Skeletal muscle tissue (tissue), 3 donors: ENCODE measurements at regions not wholly inside any gene's neighbourhood (a gene's known extent, or its start where the extent isn't known, plus 50 kb on each side); places are given as distances from the start of the nearest gene placed in this dataset.

Experiments
- H3K27ac ChIP-seq: one replicate; pipeline ENCODE4 v1.7.0; 2013; ENCODE audit warnings: mild to moderate bottlenecking, low read depth, low read length, inconsistent platforms
- H3K27me3 ChIP-seq, 3 donors: one replicate each; pipeline ENCODE4 v1.7.0; 2013; ENCODE audit warnings: low read length in 3 of 3; ENCODE audit not compliant: control insufficient read depth in 3 of 3, insufficient read depth in 3 of 3
- H3K36me3 ChIP-seq, 3 donors: one replicate each; pipeline ENCODE4 v1.7.0; 2013; ENCODE audit warnings: low read length in 3 of 3; ENCODE audit not compliant: control insufficient read depth in 3 of 3, insufficient read depth in 3 of 3
- H3K4me1 ChIP-seq, 3 donors: one replicate each; pipeline ENCODE4 v1.7.0; 2013; ENCODE audit warnings: low read length in 3 of 3, mild to moderate bottlenecking in 3 of 3; ENCODE audit not compliant: control insufficient read depth in 3 of 3, insufficient read depth in 3 of 3
- H3K4me3 ChIP-seq, 3 donors: one replicate each; pipeline ENCODE4 v1.7.0; 2013; ENCODE audit warnings: low read length in 3 of 3
- H3K9ac ChIP-seq, 3 donors: one replicate each; pipeline ENCODE4 v1.7.0; 2013; ENCODE audit warnings: low read length in 3 of 3, mild to moderate bottlenecking in 3 of 3, moderate library complexity in 2 of 3, low read depth in 1 of 3
- H3K9me3 ChIP-seq, 3 donors: one replicate each; pipeline ENCODE4 v1.7.0; 2013; ENCODE audit warnings: low read length in 3 of 3; ENCODE audit not compliant: control insufficient read depth in 3 of 3
- donor health status: Osteomylitis.

DNA sequence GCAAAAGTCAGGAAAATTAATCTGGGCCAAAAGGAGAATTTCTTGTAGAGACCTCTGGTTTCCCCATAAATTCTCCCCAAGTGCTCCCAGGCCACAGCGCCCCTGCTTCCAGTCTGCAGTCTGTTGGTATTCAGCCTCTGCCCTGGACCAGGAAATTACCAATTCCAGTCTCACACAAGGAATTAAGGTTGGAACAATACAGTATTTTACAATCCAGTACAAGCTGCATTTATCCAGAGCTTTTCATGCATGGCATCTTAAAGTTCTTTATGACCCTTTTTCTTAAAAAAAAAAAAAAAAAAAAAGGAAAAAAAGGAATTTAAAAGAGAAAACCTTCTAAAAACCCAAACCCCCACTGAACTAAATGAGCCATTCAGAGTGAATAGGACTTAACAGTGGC lies 139.6 kb upstream of the RANBP3L start:
- H3K36me3 ChIP-seq, result no peaks in the 10 kb centered on the region
- no peaks in the 10 kb centered on the region for H3K9me3 ChIP-seq
- no peak overlapping the region for H3K4me3 ChIP-seq
- peaks cover 0 to 3% (median 0%) of the 10 kb centered on the region in 3 donors for H3K27me3 ChIP-seq
- H3K9ac ChIP-seq, result no peak overlapping the region
- no peak overlapping the region for H3K27ac ChIP-seq
- no peaks in the 10 kb centered on the region for H3K4me1 ChIP-seq

DNA sequence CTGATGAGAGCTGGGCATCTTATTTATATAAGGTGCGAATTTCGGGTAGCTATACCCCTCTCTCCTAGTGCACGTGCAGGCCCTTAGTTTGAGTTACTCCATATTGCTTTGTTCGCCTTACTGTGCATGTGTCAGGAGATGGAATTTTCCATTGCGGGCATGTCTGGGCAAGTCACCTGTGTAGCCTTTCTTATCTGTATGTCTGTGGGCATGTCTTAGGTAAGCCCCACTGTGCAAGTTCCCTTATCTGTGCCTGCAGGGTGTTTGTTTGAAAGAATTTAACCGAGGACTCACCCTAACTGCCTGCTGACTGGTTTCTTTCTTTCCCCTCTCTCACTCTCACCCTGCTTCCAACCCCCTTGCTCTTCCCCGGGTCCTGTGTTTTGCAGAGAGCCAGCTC lies 140.7 kb upstream of the RANBP3L start:
- H3K27ac ChIP-seq, result no peak overlapping the region
- no peaks in the 10 kb centered on the region for H3K4me1 ChIP-seq
- H3K4me3 ChIP-seq, result no peak overlapping the region
- no peaks in the 10 kb centered on the region for H3K9me3 ChIP-seq
- H3K27me3 ChIP-seq, result peaks cover 0 to 3% (median 0%) of the 10 kb centered on the region in 3 donors
- no peak overlapping the region for H3K9ac ChIP-seq
- no peaks in the 10 kb centered on the region for H3K36me3 ChIP-seq

DNA sequence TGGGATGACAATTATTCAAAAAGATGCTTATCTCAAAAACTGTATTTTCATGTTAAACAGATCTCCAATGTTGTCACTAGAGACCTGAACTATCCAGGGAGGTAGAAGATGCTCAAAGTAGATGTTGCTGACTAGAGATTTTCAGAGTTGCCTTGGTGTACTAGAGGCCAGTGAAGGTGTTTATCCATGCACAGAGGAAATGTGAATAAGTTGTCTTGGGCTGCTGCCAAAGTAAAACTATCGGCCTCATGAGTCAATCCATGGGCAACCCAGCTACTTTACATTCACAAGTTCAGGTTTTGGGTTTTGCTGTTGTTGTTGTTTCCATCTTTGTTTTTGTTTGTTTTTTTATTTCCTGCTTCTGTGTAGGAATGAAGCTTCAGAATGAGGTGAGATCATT lies 141.1 kb upstream of the RANBP3L start:
- Histone ChIP-seq H3K9ac (no peak overlapping the region), H3K36me3 (no peaks in the 10 kb centered on the region), H3K4me1 (no peaks in the 10 kb centered on the region), H3K27ac (no peak overlapping the region), H3K9me3 (no peaks in the 10 kb centered on the region), H3K4me3 (no peak overlapping the region), H3K27me3 (peaks cover 0 to 3% (median 0%) of the 10 kb centered on the region in 3 donors)

DNA sequence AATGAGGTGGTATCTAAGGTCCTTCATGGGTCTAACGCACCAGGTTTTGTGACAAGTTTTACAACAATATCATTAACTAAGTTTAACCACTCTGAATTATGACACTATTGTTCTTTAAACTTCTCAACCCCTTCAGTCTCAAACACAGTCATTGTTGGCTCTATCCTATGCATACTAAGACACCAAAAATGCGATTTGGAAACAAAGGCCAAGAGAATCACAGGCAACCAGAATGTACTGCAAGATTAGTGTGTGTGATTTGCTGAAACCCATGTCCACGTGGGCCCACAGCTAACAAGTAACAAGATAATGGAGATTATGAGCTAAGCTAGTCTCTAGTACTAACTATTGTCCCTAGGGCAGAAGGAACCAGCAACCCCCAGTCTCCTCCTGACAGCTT lies 142.2 kb upstream of the RANBP3L start:
- peaks cover 0 to 3% (median 0%) of the 10 kb centered on the region in 3 donors for H3K27me3 ChIP-seq
- no peak overlapping the region for H3K9ac ChIP-seq
- no peaks in the 10 kb centered on the region for H3K4me1 ChIP-seq
- H3K4me3 ChIP-seq, result no peak overlapping the region
- no peak overlapping the region for H3K27ac ChIP-seq
- no peaks in the 10 kb centered on the region for H3K9me3 ChIP-seq
- no peaks in the 10 kb centered on the region for H3K36me3 ChIP-seq

DNA sequence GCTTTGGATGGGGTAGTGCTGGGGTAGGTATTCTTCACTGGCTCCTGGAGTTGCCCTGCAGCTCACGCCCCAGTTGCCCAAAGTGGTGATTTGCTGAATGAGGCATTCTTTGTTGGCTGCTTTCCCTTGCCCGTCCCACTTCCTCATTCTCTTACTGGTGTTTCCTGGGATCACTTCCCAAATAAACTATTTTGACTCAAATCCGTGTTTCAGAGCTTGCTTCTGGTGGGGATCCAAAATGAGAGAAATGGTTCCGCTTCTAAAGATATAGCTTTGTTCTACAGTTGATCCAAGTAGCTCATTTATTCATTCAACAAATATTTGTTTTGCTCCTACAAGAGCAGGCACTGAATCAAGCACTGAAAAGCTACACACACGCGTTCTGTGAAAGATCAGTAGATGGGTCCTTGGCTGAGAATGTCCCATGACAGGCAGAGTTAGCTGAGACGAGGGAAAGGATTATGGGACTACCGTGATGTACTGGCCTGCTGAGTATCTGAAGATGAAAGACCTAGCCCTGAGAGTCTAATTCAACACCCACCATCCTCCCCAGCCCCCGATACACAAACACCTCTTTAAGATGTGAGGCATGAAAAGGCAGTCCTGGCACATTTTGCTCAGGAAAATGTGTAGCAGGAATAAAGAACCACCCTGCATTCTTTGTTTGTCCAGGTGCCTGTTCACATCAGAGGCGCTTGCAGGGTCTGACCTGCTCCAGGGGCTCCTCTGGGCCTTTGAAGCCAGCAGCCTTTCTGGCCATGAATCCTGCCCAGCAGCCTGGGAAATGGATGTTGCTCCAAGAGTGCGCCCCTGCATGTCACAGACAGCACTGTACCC lies 143.1 kb upstream of the RANBP3L start:
- Histone ChIP-seq H3K36me3 (no peaks in the 10 kb centered on the region), H3K9ac (no peak overlapping the region), H3K9me3 (no peaks in the 10 kb centered on the region), H3K4me3 (no peak overlapping the region), H3K27ac (no peak overlapping the region), H3K4me1 (no peaks in the 10 kb centered on the region), H3K27me3 (peaks cover 0 to 3% (median 0%) of the 10 kb centered on the region in 3 donors)

DNA sequence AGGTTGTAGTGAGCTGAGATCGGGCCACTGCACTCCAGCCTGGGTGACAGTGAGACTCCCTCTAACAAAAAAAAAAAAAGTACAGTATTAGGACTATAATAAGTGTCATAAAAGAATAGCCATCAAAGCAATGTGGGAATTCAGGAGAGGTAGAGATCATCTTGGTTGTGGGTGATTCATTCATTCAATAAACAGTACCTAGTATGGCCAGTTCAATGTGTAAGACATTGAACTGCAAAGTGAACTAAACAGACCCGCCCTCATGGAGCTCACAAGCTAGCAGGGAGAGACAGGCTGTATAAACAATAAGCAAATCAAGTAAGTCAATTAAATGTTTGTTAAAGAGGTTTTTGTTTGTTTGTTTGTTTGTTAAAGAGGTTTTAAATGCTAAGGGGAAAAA lies 146.1 kb upstream of the RANBP3L start:
- Histone ChIP-seq H3K27ac (no peak overlapping the region), H3K36me3 (no peaks in the 10 kb centered on the region), H3K9ac (no peak overlapping the region), H3K4me3 (no peak overlapping the region), H3K4me1 (no peaks in the 10 kb centered on the region), H3K27me3 (peaks cover 0 to 3% (median 0%) of the 10 kb centered on the region in 3 donors), H3K9me3 (no peaks in the 10 kb centered on the region)

DNA sequence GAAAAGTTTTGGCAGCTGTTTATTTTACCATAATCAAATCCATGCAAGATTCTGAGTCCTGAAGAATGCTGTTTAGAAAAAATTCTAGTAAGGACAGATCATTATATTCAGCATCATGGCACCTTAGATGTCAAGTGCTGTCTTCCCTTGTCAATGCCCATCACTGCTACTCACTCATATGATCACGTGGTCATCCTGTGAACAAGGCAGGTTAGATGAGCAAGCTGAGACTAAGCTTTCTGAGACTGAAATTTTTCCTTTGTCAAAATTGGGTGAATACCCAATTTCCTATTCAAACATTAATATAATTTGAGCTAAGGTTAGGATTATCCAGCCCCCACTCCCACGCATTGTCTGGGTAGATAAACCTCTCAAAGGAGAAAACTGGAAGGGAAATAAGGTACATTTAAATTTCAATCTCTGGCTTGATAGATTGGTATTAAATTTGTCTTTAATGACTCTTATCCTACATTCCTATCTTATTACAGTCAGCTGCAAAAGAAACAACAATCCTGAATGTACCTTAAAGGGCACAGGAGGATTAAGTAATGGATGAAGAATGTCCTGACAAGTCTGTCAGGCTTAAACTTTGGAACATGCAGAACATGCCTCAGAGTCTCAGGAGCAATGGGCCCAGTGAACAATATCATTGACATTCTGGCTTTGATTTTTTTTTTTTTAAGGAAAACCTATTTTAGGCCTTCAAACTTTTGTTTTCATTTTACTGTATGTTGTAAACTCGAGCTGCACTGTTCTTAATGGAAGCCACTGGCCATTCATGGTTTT lies 148.7 kb upstream of the RANBP3L start:
- H3K9me3 ChIP-seq, result no peaks in the 10 kb centered on the region
- no peak overlapping the region for H3K4me3 ChIP-seq
- H3K27me3 ChIP-seq, result no peaks in the 10 kb centered on the region
- H3K27ac ChIP-seq, result no peak overlapping the region
- H3K36me3 ChIP-seq, result no peaks in the 10 kb centered on the region
- H3K4me1 ChIP-seq, result no peaks in the 10 kb centered on the region
- H3K9ac ChIP-seq, result no peak overlapping the region

DNA sequence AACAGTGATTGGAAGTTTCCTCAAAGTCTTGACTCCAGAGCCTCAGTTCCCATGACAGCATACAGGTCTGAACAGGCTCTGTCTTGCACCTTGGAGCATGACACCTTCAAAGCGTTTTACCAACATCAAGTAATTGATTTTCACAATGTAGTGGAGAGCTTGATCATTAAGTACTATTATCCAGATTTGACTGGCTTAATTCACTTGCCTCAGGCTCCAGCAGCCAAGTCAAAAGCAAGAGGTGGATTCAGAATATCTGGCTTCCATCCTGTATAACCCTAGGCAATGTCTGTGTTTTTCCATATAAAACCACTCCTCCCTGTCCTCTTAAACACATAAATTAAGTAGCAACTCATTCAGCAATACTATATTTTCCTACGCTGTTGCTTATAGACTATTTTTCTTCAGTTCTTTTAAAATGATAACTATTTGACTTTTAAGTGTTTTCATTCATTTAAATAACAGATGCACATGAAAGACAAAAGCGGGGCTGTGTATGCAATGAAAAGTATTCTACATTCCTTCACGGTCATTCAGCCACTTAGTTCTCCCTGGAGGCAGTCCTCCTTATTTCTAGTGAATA lies 150.8 kb upstream of the RANBP3L start:
- H3K36me3 ChIP-seq, result no peaks in the 10 kb centered on the region
- H3K9ac ChIP-seq, result no peak overlapping the region
- no peak overlapping the region for H3K4me3 ChIP-seq
- H3K4me1 ChIP-seq, result no peaks in the 10 kb centered on the region
- no peaks in the 10 kb centered on the region for H3K9me3 ChIP-seq
- H3K27me3 ChIP-seq, result no peaks in the 10 kb centered on the region
- no peak overlapping the region for H3K27ac ChIP-seq

DNA sequence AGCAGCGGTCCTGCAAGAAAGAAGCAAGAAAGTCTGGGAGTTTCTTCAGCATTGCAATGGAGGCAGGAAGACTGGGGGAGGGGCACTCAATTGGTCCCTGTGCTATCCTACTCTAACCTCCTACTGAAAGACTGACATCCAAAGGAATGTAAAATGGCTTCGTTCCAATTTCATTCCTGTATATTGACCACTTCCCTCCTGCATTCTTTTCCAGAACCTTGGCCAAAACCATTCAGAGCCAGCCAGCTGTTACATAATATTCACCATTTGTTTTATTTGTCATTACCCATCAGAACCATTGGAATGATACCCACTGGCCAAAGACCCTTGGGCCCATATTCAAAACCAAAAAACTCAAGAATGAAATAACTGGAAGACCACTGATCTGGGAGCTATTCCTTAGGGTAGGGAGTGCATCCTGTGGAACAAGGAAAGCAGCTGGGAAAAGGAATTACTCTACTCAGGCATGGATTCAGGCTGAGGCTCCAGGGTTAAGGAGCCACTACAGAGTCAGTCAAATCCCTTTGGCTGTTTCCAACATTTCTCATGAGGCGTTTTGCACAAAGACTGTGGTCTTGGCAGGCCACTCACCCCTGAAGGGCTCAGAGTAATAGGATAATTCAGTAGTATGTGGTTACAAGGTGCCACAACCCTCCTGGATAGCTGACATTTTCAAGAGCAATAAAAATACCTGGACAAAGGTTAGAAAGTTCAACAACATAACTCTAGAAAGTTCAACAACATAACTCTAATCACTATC lies 148.7 kb upstream of the SLC1A3 start:
- Histone ChIP-seq H3K27me3 (no peaks in the 10 kb centered on the region), H3K9me3 (no peaks in the 10 kb centered on the region), H3K4me3 (no peak overlapping the region), H3K9ac (no peak overlapping the region), H3K27ac (no peak overlapping the region), H3K36me3 (no peaks in the 10 kb centered on the region), H3K4me1 (no peaks in the 10 kb centered on the region)
